ENCODE measurements at regions not wholly inside any gene's neighbourhood (a gene's known extent, or its start where the extent isn't known, plus 50 kb on each side); places are given as distances from the start of the nearest gene placed in this dataset.

GRCh38 chr3:55300701-55301100 lies 186.4 kb downstream of the WNT5A start:
- TF ChIP-seq CTCF (IDR thresholded peaks at IDR 0.05) = no peak
- Mint-ChIP-seq H3K27me3 (ENCODE audit: unreplicated experiment) (no peaks in the 10 kb centered on the region), H3K4me3 (ENCODE audit: unreplicated experiment) (no peak overlapping the region), H3K27ac (ENCODE audit: unreplicated experiment) (no peak overlapping the region), H3K9me3 (ENCODE audit: unreplicated experiment) (peaks cover 4% of the 10 kb centered on the region), H3K4me1 (ENCODE audit: unreplicated experiment) (peaks cover 5% of the 10 kb centered on the region), H3K36me3 (ENCODE audit: unreplicated experiment) (no peaks in the 10 kb centered on the region)
- no peak for DNase-seq (ENCODE audit: extremely low spot score, unreplicated experiment)

GRCh38 chr3:55297706-55298105 lies 189.4 kb downstream of the WNT5A start:
- Mint-ChIP-seq H3K27ac (ENCODE audit: unreplicated experiment) (no peak overlapping the region), H3K4me1 (ENCODE audit: unreplicated experiment) (peaks cover 5% of the 10 kb centered on the region), H3K27me3 (ENCODE audit: unreplicated experiment) (no peaks in the 10 kb centered on the region), H3K36me3 (ENCODE audit: unreplicated experiment) (no peaks in the 10 kb centered on the region), H3K9me3 (ENCODE audit: unreplicated experiment) (peaks cover 4% of the 10 kb centered on the region), H3K4me3 (ENCODE audit: unreplicated experiment) (no peak overlapping the region)
- TF ChIP-seq CTCF (IDR thresholded peaks at IDR 0.05) = no peak
- DNase-seq (ENCODE audit: extremely low spot score, unreplicated experiment) = no peak

- Mint-ChIP-seq H3K9me3 (ENCODE audit: unreplicated experiment) (peaks cover 4% of the 10 kb centered on the region), H3K27ac (ENCODE audit: unreplicated experiment) (no peak overlapping the region), H3K36me3 (ENCODE audit: unreplicated experiment) (no peaks in the 10 kb centered on the region), H3K4me1 (ENCODE audit: unreplicated experiment) (peaks cover 5% of the 10 kb centered on the region), H3K27me3 (ENCODE audit: unreplicated experiment) (no peaks in the 10 kb centered on the region), H3K4me3 (ENCODE audit: unreplicated experiment) (no peak overlapping the region)
- DNase-seq (ENCODE audit: extremely low spot score, unreplicated experiment) = no peak
- TF ChIP-seq CTCF (IDR thresholded peaks at IDR 0.05) = no peak
Observed at GRCh38 chr3:55297245-55297644, 189.9 kb downstream of the WNT5A start.

- DNase-seq (ENCODE audit: extremely low spot score, unreplicated experiment) = no peak
- H3K36me3 Mint-ChIP-seq (ENCODE audit: unreplicated experiment) = no peaks in the 10 kb centered on the region
- H3K27me3 Mint-ChIP-seq (ENCODE audit: unreplicated experiment) = no peaks in the 10 kb centered on the region
- H3K4me3 Mint-ChIP-seq (ENCODE audit: unreplicated experiment) = no peak overlapping the region
- H3K9me3 Mint-ChIP-seq (ENCODE audit: unreplicated experiment) = peaks cover 4% of the 10 kb centered on the region
- H3K4me1 Mint-ChIP-seq (ENCODE audit: unreplicated experiment) = peaks cover 8% of the 10 kb centered on the region
- H3K27ac Mint-ChIP-seq (ENCODE audit: unreplicated experiment) = no peak overlapping the region
- TF ChIP-seq CTCF (IDR thresholded peaks at IDR 0.05) = no peak
Observed at GRCh38 chr3:55296791-55297190, 190.3 kb downstream of the WNT5A start.

- Mint-ChIP-seq H3K4me3 (ENCODE audit: unreplicated experiment) (no peak overlapping the region), H3K4me1 (ENCODE audit: unreplicated experiment) (peaks cover 8% of the 10 kb centered on the region), H3K27me3 (ENCODE audit: unreplicated experiment) (no peaks in the 10 kb centered on the region), H3K9me3 (ENCODE audit: unreplicated experiment) (peaks cover 4% of the 10 kb centered on the region), H3K27ac (ENCODE audit: unreplicated experiment) (peak overlapping the region; percentile 14), H3K36me3 (ENCODE audit: unreplicated experiment) (no peaks in the 10 kb centered on the region)
- no peak for DNase-seq (ENCODE audit: extremely low spot score, unreplicated experiment)
- TF ChIP-seq CTCF (IDR thresholded peaks at IDR 0.05) = no peak
Observed at GRCh38 chr3:55296030-55296429, 191.1 kb downstream of the WNT5A start.

Data from osteocyte (in vitro differentiated cells).